ENCODE measurements at regions not wholly inside any gene's neighbourhood (a gene's known extent, or its start where the extent isn't known, plus 50 kb on each side); places are given as distances from the start of the nearest gene placed in this dataset.

- H3K27ac ChIP-seq = no peak overlapping the region
- H3K9me3 ChIP-seq (replicated peaks in 1 of 3) = peaks cover 0 to 7% (median 0%) of the 10 kb centered on the region in 3 donors
- intact Hi-C loops (cut with DNase I) = no loop called here
- TF ChIP-seq POLR2A (IDR thresholded peaks at IDR 0.05) = no peak
- TF ChIP-seq CTCF (IDR thresholded peaks at IDR 0.05) = peak in 1 of 6 experiments; percentile 28
- WGBS, 4 donors = 7 to 18% (median 11%) methylated on average over 2 of the region's 2 CpGs
- no peaks in the 10 kb centered on the region for H3K27me3 ChIP-seq
- no peak overlapping the region for H3K4me3 ChIP-seq
- H3K36me3 ChIP-seq (replicated peaks in 1 of 2) = no peaks in the 10 kb centered on the region
- H3K4me1 ChIP-seq (replicated peaks in 1 of 2) = no peaks in the 10 kb centered on the region
- no peak for DNase-seq
Measured at GRCh38 chr11:81007046-81007445, 1566.2 kb upstream of the TENM4 start.

GRCh38 chr11:81005595-81005994 is 1564.8 kb upstream of the TENM4 start:
- H3K27ac ChIP-seq = no peak overlapping the region
- no peaks in the 10 kb centered on the region for H3K27me3 ChIP-seq
- no peaks in the 10 kb centered on the region for H3K36me3 ChIP-seq (replicated peaks in 1 of 2)
- H3K4me3 ChIP-seq = no peak overlapping the region
- DNase-seq = no peak
- no peaks in the 10 kb centered on the region for H3K4me1 ChIP-seq (replicated peaks in 1 of 2)
- no peaks in the 10 kb centered on the region for H3K9me3 ChIP-seq (replicated peaks in 1 of 3)
- TF ChIP-seq CTCF (IDR thresholded peaks at IDR 0.05) = no peak
- TF ChIP-seq POLR2A (IDR thresholded peaks at IDR 0.05) = no peak
- intact Hi-C loops (cut with DNase I) = no loop called here
- WGBS, 4 donors = 46 to 70% (median 61%) methylated on average over 2 of the region's 2 CpGs

- intact Hi-C loops (cut with DNase I) = no loop called here
- Histone ChIP-seq H3K27ac (no peak overlapping the region), H3K4me1 (replicated peaks in 1 of 2) (no peaks in the 10 kb centered on the region), H3K36me3 (replicated peaks in 1 of 2) (no peaks in the 10 kb centered on the region), H3K9me3 (replicated peaks in 1 of 3) (no peaks in the 10 kb centered on the region), H3K27me3 (no peaks in the 10 kb centered on the region), H3K4me3 (no peak overlapping the region)
- no peak for DNase-seq
- no peak for TF ChIP-seq CTCF (IDR thresholded peaks at IDR 0.05)
- no peak for TF ChIP-seq POLR2A (IDR thresholded peaks at IDR 0.05)
- WGBS, 4 donors = 80 to 85% (median 81%) methylated on average over 2 of the region's 2 CpGs
Measured at GRCh38 chr11:81004576-81004975, 1563.7 kb upstream of the TENM4 start.

- DNase-seq = no peak
- no peak for TF ChIP-seq CTCF (IDR thresholded peaks at IDR 0.05)
- TF ChIP-seq POLR2A (IDR thresholded peaks at IDR 0.05) = no peak
- WGBS, 4 donors = 77 to 84% (median 79%) methylated on average over 4 of the region's 4 CpGs
- intact Hi-C loops (cut with DNase I) = no loop called here
- no peaks in the 10 kb centered on the region for H3K27me3 ChIP-seq
- no peaks in the 10 kb centered on the region for H3K4me1 ChIP-seq (replicated peaks in 1 of 2)
- no peaks in the 10 kb centered on the region for H3K9me3 ChIP-seq (replicated peaks in 1 of 3)
- no peak overlapping the region for H3K27ac ChIP-seq
- no peak overlapping the region for H3K4me3 ChIP-seq
- no peaks in the 10 kb centered on the region for H3K36me3 ChIP-seq (replicated peaks in 1 of 2)
Measured at GRCh38 chr11:81002374-81002773, 1561.5 kb upstream of the TENM4 start.

Data from adrenal gland (tissue), 9 donors.